HEK293T (cell line): ENCODE measurements at regions not wholly inside any gene's neighbourhood (a gene's known extent, or its start where the extent isn't known, plus 50 kb on each side); places are given as distances from the start of the nearest gene placed in this dataset.

Source experiments
- CTCF ChIA-PET: fragments of 350-600 bp; formaldehyde crosslinking; extraction: SDS; loops from one replicate; lab custom pipeline; 2021; ENCODE audit warnings: antibody characterized with exemption, inconsistent platforms; lab: Yijun Ruan, JAX
- POLR2A ChIA-PET: fragments of 350-600 bp; formaldehyde crosslinking; extraction: SDS; loops from one replicate; lab custom pipeline; 2020; ENCODE audit warnings: antibody characterized with exemption, inconsistent platforms; lab: Yijun Ruan, JAX
- DNase-seq: peaks from one replicate; pipeline ENCODE4 v3.0.0; 2012; ENCODE audit warnings: mixed read lengths; ENCODE audit errors: extremely low spot score
- ARNT ChIP-seq: fragments of 450-650 bp; IDR thresholded peaks from 2 replicates; pipeline ENCODE4 v1.6.1; 2017; ENCODE audit warnings: mild to moderate bottlenecking
- BHLHE40 ChIP-seq: fragments of 450-650 bp; IDR thresholded peaks from 2 replicates; pipeline ENCODE4 v1.6.1; 2016; ENCODE audit warnings: mild to moderate bottlenecking, moderate library complexity, borderline replicate concordance
- CTBP1 ChIP-seq: fragments of 450-650 bp; IDR thresholded peaks from 2 replicates; pipeline ENCODE4 v1.6.1; 2016; ENCODE audit warnings: borderline replicate concordance
- ELF4 ChIP-seq: fragments of 450-650 bp; IDR thresholded peaks from 2 replicates; pipeline ENCODE4 v1.6.1; 2017; ENCODE audit warnings: antibody characterized with exemption
- FOXA1 ChIP-seq: fragments of 450-650 bp; IDR thresholded peaks from 2 replicates; pipeline ENCODE4 v1.6.1; 2016; ENCODE audit warnings: mild to moderate bottlenecking
- FOXK2 ChIP-seq: fragments of 450-650 bp; IDR thresholded peaks from 2 replicates; pipeline ENCODE4 v1.6.1; 2016; ENCODE audit warnings: mild to moderate bottlenecking
- FOXM1 ChIP-seq: fragments of 450-650 bp; IDR thresholded peaks from 2 replicates; pipeline ENCODE4 v1.6.1; 2017; ENCODE audit warnings: mild to moderate bottlenecking, borderline replicate concordance
- HDGF ChIP-seq: fragments of 450-650 bp; IDR thresholded peaks from 2 replicates; pipeline ENCODE4 v1.6.1; 2017; ENCODE audit warnings: antibody characterized with exemption, borderline replicate concordance
- L3MBTL2 ChIP-seq: fragments of 450-650 bp; conservative IDR thresholded peaks from 2 replicates; pipeline ENCODE4 v1.6.1; 2016; ENCODE audit warnings: mild to moderate bottlenecking
- LEF1 ChIP-seq: fragments of 450-650 bp; IDR thresholded peaks from 2 replicates; pipeline ENCODE4 v1.6.1; 2017; ENCODE audit warnings: mild to moderate bottlenecking, borderline replicate concordance
- NFRKB ChIP-seq: fragments of 450-650 bp; IDR thresholded peaks from 2 replicates; pipeline ENCODE4 v1.6.1; 2016; ENCODE audit warnings: mild to moderate bottlenecking, moderate library complexity
- PKNOX1 ChIP-seq: fragments of 450-650 bp; IDR thresholded peaks from 2 replicates; pipeline ENCODE4 v1.6.1; 2016
- SP1 ChIP-seq: fragments of 450-650 bp; IDR thresholded peaks from 2 replicates; pipeline ENCODE4 v1.6.1; 2017
- SUZ12 ChIP-seq: fragments of 450-650 bp; IDR thresholded peaks from 2 replicates; pipeline ENCODE4 v1.6.1; 2016; ENCODE audit warnings: mild to moderate bottlenecking
- TARDBP ChIP-seq: fragments of 450-650 bp; IDR thresholded peaks from 2 replicates; pipeline ENCODE4 v1.6.1; 2016
- ZNF384 ChIP-seq: fragments of 450-650 bp; IDR thresholded peaks from 2 replicates; pipeline ENCODE4 v1.6.1; 2016

GRCh38 chr6:44642870-44643522 lies 255.5 kb downstream of the CDC5L start:
- ChIA-PET CTCF (interaction anchor here (1.5 kb wide), 1 partner anchor 10 kb away, joined by 3 read pairs; no protein-coding TSS in a partner anchor), POLR2A (no interaction called here)
- DNase-seq, result no peak
- no peak for TF ChIP-seq ZNF384
- TF ChIP-seq TARDBP, result no peak
- no peak for TF ChIP-seq NFRKB
- TF ChIP-seq FOXK2, result no peak
- TF ChIP-seq LEF1, result no peak
- TF ChIP-seq PKNOX1, result no peak

- POLR2A ChIA-PET, result no interaction called here
- DNase-seq, result peak; percentile 33
- CTCF ChIA-PET, result interaction anchor here (0.7 to 3.8 kb wide), 4 partner anchors 11 to 181 kb away, joined by 3 to 17 read pairs (median 11); no protein-coding TSS in a partner anchor
- TF ChIP-seq FOXM1, result no peak
- TF ChIP-seq BHLHE40, result no peak
- no peak for TF ChIP-seq NFRKB
- no peak for TF ChIP-seq CTBP1
- no peak for TF ChIP-seq SP1
These were observed 257.8 kb downstream of the CDC5L start for GRCh38 chr6:44645276-44645675.

DNA sequence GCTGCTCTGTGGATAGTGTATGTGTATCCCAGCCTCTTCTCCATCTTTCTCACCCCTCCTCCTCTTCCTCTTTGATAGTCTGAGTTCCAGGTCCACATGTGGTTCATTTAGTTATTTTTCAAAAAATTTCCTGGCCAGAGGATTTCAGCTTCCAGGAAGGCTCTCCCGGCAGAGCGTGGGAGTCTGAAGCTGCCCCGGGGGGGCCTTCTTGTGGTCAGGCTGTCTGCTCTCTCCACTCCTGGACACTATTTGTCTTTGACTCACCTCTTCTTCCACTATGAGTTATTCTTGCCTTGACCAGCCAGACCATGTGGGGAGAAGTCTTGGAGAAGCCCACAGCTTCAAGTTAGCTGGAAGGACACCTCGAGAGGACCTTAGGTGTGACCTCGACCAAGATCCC lies 258.8 kb downstream of the CDC5L start:
- DNase-seq, result no peak
- CTCF ChIA-PET, result interaction anchor here (1.5 to 3.8 kb wide), 2 partner anchors 9 to 15 kb away, joined by 4 to 17 read pairs; no protein-coding TSS in a partner anchor
- no peak for TF ChIP-seq HDGF
- TF ChIP-seq ELF4, result no peak
- no peak for TF ChIP-seq CTBP1
- TF ChIP-seq NFRKB, result no peak
- TF ChIP-seq SUZ12, result no peak
- TF ChIP-seq FOXA1, result no peak
- no peak for TF ChIP-seq L3MBTL2
- TF ChIP-seq TARDBP, result no peak
- TF ChIP-seq PKNOX1, result no peak
- no peak for TF ChIP-seq FOXM1
- no peak for TF ChIP-seq SP1
- no peak for TF ChIP-seq LEF1
- no peak for TF ChIP-seq ARNT
- no peak for TF ChIP-seq FOXK2
- no peak for TF ChIP-seq ZNF384
- TF ChIP-seq BHLHE40, result no peak
- POLR2A ChIA-PET, result no interaction called here

GRCh38 chr6:44649365-44650025 lies 262.0 kb downstream of the CDC5L start:
- CTCF ChIA-PET, result interaction anchor here (1.8 kb wide), 1 partner anchor 19 kb away, joined by 5 read pairs; no protein-coding TSS in a partner anchor
- POLR2A ChIA-PET, result no interaction called here
- DNase-seq, result no peak
- TF ChIP-seq FOXK2 (no peak), NFRKB (no peak), CTBP1 (no peak), FOXA1 (no peak), HDGF (no peak), BHLHE40 (no peak), PKNOX1 (no peak), ELF4 (no peak), SP1 (no peak), L3MBTL2 (no peak), ARNT (no peak), ZNF384 (no peak), LEF1 (no peak), FOXM1 (no peak), SUZ12 (no peak)

DNA sequence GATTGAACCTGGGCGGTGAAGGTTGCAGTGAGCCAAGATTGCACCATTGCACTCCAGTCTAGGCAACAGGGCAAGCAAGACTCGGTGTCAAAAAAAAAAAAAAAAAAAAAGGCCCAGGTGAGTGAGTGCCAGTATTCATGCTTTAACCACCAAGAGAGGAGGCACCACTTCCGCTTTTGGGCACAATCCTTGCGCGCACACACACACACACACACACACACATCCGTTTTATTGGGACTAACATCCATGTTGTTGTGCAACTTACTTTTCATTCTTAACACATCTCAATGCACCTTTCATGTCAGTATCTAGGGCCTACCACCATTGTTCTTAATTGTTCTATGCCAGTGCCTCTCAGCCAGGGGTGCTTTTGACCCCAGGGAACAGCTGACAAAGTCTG lies 263.0 kb downstream of the CDC5L start:
- ChIA-PET CTCF (interaction anchor here (1.8 kb wide), 1 partner anchor 20 kb away, joined by 5 read pairs; no protein-coding TSS in a partner anchor), POLR2A (no interaction called here)

More for the DNA sequence above, 263.0 kb downstream of the CDC5L start:
- DNase-seq, result no peak
- TF ChIP-seq SUZ12 (no peak), PKNOX1 (no peak), ARNT (no peak)
